C1 segment of cervical spinal cord (tissue), 14 donors: ENCODE measurements at regions not wholly inside any gene's neighbourhood (a gene's known extent, or its start where the extent isn't known, plus 50 kb on each side); places are given as distances from the start of the nearest gene placed in this dataset.

ENCODE experiments used
- DNase-seq, 14 donors: peaks; one replicate each; lab custom pipeline; 2025; lab: John Stamatoyannopoulos, UW

DNA sequence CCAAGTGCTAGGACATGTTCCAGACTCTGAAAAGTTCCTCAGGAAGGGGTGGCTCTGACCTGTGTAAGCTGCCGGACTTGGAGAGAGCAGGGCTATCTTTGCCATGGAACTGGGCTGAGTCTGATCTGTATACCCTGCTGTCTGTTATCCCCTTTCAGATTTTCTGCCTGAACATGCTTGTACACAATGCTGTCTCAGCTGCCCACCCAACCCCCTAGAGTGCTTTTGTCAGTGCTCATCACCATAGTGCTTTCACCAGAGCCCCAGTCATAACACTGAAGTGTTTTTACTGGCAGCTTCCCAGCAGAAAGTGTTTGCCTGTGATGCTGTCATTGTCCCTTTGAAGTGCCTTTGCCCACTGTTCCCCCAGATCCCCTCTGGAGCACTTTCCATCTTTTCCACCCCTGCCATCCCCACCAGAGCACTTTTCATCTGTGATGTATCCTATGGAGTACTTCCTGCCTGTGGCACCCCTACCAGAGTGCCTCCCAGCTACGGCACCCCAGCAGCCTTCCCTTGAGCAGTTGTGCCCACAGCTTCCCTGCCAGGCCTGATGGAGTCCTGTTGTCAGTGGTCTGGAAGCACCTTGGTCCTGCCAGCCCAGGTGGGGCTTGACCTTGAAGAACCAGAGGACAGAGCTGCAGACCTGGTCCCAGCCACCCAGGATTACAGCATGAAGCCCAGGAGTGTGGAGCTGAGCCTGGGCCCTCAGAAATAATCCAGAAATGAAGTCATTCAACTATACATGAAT lies 397.7 kb downstream of the DIPK2A start:
- no peak for DNase-seq

DNA sequence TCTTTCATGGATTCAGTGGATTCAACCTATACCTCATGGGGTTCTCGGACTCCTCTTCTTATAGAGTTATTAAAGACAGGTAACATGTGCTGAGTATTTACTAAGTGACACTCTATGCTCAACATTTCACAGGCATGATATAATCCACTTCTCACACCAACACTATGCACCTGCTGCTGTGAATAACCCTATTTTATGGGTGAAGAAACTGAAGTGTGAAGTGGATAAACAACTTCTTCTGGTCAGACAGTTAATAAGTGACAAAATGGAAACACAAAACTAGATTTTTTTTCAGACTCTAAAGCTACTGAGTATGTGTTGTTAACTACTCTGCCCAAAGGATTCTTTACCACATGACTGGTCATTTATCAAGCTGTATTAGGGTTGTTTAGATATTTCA lies 403.5 kb downstream of the DIPK2A start:
- DNase-seq, result no peak

GRCh38 chr3:144380849-144381248 lies 409.2 kb downstream of the DIPK2A start:
- peak in 7 of 14 donors; percentile 2 to 45 (median 7) for DNase-seq

DNA sequence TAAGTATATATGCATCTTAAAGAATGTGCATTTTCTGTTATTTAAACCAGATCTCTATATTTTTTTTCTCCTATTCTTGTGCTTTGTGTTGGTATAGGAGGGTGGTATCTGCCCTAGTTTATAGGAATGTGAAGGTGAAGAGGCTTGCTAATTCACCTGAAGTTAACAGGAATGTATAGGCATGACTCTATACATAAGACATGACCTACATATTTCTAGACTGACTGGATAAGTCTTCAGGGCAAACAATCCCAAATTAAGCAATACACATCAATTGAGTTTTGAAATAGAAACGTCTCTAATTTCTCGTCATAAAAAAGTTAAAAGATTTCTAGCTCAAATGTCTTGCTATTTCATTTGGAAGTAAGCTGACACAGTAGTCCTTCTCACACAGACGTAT lies 410.0 kb downstream of the DIPK2A start:
- DNase-seq, result no peak

- no peak for DNase-seq
Observed at GRCh38 chr3:144384241-144384979, 412.8 kb downstream of the DIPK2A start.

DNA sequence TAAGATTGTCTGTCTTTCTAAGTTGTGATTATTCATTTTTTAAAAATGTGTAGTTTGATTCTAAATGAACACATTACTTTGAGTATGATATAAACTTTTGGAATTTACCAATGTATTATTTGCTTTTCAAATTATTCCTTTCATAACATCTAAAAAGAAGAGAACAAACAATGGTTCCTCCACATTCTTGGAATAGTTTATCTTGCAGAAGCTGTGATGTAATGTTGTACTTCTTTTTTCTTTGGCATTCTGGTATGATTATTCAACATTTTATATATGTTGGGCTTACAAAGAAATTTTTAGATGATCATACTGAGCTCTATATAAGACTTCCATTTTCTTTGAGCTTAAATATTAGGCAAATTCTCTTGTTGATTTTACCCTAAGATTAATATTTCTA lies 419.2 kb downstream of the DIPK2A start:
- no peak for DNase-seq

GRCh38 chr3:144391236-144391635 lies 419.6 kb downstream of the DIPK2A start:
- DNase-seq, result no peak

DNA sequence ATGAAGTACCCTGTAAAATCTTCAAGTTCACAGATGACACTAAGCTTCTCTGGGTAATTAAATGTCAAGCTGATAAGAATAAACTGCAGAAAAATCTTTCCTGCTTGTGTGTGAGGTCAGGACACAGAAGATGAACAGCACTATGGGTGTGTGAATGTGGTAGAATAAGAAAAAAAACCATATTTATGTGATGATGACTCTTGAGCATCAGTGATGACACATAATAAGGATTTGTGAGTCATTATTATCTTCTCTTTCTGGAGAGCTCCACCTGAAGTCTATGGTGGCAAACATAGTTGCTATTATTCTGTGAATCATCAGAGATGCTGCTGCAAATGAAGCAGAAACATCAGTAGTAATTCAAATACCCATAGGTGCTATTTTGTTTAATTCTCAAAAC lies 422.4 kb downstream of the DIPK2A start:
- DNase-seq, result no peak

GRCh38 chr3:144402430-144402829 lies 430.8 kb downstream of the DIPK2A start:
- DNase-seq, result no peak

- DNase-seq, result no peak
Observed at GRCh38 chr3:144403040-144403457, 431.4 kb downstream of the DIPK2A start.

- DNase-seq, result no peak
Observed at GRCh38 chr3:144407335-144407734, 435.7 kb downstream of the DIPK2A start.

DNA sequence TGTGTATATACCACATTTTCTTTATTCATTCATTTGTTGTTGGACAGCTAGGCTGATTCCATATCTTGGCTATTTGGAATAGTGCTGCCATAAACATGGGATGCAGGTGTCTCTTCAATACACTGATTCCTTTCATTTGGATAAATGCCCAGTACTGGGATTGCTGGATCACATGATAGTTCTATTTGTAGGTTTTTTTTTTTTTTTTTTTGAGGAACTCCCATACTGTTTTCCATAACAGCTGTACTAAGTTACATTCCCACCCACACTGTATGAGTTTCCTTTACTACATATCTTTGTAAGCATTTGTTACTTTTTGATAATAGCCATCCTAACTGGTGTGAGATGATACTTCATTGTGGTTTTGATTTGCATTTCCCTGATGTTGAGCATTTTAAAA lies 437.7 kb downstream of the DIPK2A start:
- DNase-seq, result no peak

GRCh38 chr3:144413068-144413467 lies 441.4 kb downstream of the DIPK2A start:
- DNase-seq, result no peak

DNA sequence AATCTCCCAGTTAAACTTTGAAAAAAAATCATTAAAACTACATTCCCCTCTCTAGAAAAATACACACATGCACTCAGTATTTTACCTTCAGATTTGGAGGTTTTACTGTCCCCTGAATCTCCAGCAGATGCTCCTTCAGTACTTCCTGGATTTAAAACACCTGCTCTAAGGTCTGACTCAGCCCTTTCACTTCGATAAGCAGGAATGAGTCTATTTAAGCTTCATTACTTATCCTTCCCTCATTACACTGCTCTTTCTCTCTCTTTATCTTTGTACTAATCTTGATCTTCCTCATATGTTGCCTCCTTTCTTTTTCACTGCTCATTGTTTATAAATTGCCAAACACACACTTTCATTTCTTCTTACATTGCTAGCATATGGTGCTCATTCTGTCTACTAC lies 443.9 kb downstream of the DIPK2A start:
- no peak for DNase-seq

- DNase-seq, result peak in 1 of 14 donors; percentile 61
Observed at GRCh38 chr3:144424606-144425005, 453.0 kb downstream of the DIPK2A start.

GRCh38 chr3:144426366-144426765 lies 454.7 kb downstream of the DIPK2A start:
- peak in 1 of 14 donors; percentile 30 for DNase-seq

DNA sequence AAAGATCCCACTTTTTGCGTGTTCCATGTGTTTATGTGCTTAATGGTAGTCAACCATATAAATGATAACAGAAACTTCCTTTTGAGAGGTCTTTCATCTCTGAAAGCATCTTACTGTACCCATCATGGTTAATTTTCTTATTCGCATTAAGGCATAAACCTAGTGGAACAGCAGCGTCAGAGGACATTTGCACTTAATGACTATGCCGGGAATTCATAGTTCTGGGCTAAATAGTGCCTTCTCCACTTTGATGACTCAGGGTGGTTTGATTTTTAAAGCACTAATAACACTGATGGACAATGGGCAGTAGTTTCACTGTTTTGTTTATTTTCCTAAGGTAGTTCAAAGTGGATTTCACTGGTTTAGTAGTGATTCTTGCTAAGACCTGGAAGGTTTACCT lies 455.3 kb downstream of the DIPK2A start:
- no peak for DNase-seq

DNA sequence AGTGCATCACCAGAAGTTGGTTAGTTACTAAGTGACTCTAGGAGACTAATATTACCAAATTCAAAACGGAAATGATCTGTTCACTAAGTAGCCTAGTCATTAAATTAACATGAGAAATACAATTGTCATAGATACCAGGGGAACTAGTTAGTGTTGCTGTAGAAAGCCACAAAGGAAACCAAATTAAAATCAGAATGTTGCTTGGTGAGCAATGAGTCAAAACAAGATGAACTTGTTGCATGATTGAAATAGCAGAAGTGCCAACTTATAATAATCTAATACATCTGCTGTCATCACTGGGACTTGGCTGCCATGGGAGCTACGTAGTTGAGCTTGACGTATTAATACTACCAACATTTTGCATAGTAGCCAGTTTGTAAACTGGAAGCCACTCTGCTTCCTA lies 458.1 kb downstream of the DIPK2A start:
- no peak for DNase-seq

DNA sequence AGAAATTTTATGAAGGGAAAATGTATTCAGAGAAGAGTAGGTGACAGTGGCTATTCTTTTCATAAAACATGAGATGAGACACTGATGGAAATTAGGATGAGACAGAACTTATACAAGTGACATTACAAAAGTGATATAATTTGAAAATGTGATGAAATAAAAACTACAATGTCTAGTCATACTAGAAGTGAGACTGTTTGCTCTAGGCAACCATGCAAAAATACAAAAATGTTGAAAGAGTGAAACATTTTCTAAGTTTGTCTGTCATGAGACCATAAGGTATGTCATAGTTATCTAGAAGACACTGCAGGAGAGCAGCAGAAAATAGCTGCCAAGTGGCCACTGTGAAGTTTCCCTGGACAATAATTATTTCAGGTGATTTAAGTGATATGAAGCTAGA lies 459.5 kb downstream of the DIPK2A start:
- no peak for DNase-seq

DNA sequence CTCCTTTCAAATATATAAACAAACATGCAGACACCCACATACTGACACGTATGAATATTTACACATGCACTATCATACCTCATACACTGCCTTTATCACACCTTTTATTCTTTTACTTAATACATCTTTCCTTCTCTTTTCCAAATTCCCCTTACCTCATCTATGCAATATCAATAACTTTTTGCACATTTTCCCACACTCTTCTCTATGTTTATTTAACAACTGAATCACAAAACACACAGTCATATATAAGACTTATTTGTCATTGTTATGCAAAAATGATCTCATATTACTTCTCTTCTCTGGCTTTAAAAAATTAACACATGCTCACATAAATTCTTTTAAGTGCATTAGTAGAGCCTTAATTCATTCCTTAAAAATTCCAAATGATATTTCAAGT lies 461.4 kb downstream of the DIPK2A start:
- no peak for DNase-seq

DNA sequence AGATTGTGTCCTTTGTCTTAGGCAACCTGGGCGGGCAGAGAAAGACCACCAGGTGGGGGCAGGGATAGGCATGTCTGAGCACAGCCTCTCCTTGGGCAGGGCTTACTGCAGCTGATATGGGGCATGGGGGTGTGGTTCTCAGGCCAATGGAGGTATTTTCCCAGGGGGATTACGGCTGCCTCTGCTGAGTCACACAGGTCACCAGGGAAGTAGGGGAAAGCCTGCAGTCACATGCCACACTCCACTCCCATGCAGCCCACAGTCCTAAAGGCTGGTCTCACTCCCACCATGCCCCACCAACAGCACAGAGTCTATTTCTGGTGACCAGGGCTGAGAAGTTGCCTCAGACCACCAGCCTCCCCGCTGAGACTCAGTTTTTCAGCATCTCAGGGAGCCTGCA lies 466.4 kb downstream of the DIPK2A start:
- no peak for DNase-seq

- DNase-seq, result peak in 1 of 14 donors; percentile 93
Observed at GRCh38 chr3:144444061-144444460, 472.4 kb downstream of the DIPK2A start.

- peak in 1 of 14 donors; percentile 75 for DNase-seq
Observed at GRCh38 chr3:144444546-144444945, 472.9 kb downstream of the DIPK2A start.
